ENCODE measurements at regions not wholly inside any gene's neighbourhood (a gene's known extent, or its start where the extent isn't known, plus 50 kb on each side); places are given as distances from the start of the nearest gene placed in this dataset.

GRCh38 chr7:84248267-84248666 is 53.7 kb upstream of the SEMA3A start:
- CTCF ChIA-PET = no interaction called here
- POLR2A ChIA-PET = no interaction called here
- no peaks in the 10 kb centered on the region for H3K36me3 Mint-ChIP-seq (ENCODE audit: low read depth)
- no peaks in the 10 kb centered on the region for H3K4me1 Mint-ChIP-seq
- TF ChIP-seq CTCF (IDR thresholded peaks at IDR 0.05) = no peak
- DNase-seq (no peak), ATAC-seq (ENCODE audit: low read depth) (no peak)
- H3K4me3 Mint-ChIP-seq = no peak overlapping the region
- no peak overlapping the region for H3K27ac Mint-ChIP-seq
- intact Hi-C loops (cut with micrococcal nuclease) = no loop called here
- no peaks in the 10 kb centered on the region for H3K27me3 Mint-ChIP-seq
- peaks cover 6% of the 10 kb centered on the region for H3K9me3 Mint-ChIP-seq

GRCh38 chr7:84247591-84247990 is 53.0 kb upstream of the SEMA3A start:
- ChIA-PET CTCF (no interaction called here), POLR2A (no interaction called here)
- H3K36me3 Mint-ChIP-seq (ENCODE audit: low read depth) = no peaks in the 10 kb centered on the region

GRCh38 chr7:84245835-84246234 is 51.2 kb upstream of the SEMA3A start:
- ATAC-seq (ENCODE audit: low read depth) (no peak), DNase-seq (no peak)
- intact Hi-C loops (cut with micrococcal nuclease) = no loop called here
- ChIA-PET POLR2A (no interaction called here), CTCF (no interaction called here)
- Mint-ChIP-seq H3K4me3 (no peak overlapping the region), H3K36me3 (ENCODE audit: low read depth) (no peaks in the 10 kb centered on the region), H3K9me3 (peaks cover 16% of the 10 kb centered on the region), H3K4me1 (no peaks in the 10 kb centered on the region), H3K27ac (no peak overlapping the region), H3K27me3 (no peaks in the 10 kb centered on the region)
- TF ChIP-seq CTCF (IDR thresholded peaks at IDR 0.05) = no peak

More at GRCh38 chr7:84247591-84247990, 53.0 kb upstream of the SEMA3A start:
- Mint-ChIP-seq H3K4me3 (no peak overlapping the region), H3K27ac (no peak overlapping the region), H3K27me3 (no peaks in the 10 kb centered on the region), H3K4me1 (no peaks in the 10 kb centered on the region), H3K9me3 (peaks cover 10% of the 10 kb centered on the region)
- ATAC-seq (ENCODE audit: low read depth) (no peak), DNase-seq (no peak)
- intact Hi-C loops (cut with micrococcal nuclease) = no loop called here
- TF ChIP-seq CTCF (IDR thresholded peaks at IDR 0.05) = no peak
